ENCODE measurements at regions not wholly inside any gene's neighbourhood (a gene's known extent, or its start where the extent isn't known, plus 50 kb on each side); places are given as distances from the start of the nearest gene placed in this dataset.

GRCh38 chr4:58711039-58711438 is 1600.9 kb upstream of the IGFBP7 start:
- DNase-seq (ENCODE audit: low read depth in 2 of 2): no peak

GRCh38 chr4:58688568-58688967 is 1578.4 kb upstream of the IGFBP7 start:
- no peak for DNase-seq (ENCODE audit: low read depth in 2 of 2)

GRCh38 chr4:58679886-58680285 is 1569.7 kb upstream of the IGFBP7 start:
- DNase-seq (ENCODE audit: low read depth in 2 of 2): no peak

GRCh38 chr4:58679051-58679450 is 1568.9 kb upstream of the IGFBP7 start:
- DNase-seq (ENCODE audit: low read depth in 2 of 2): no peak

- no peak for DNase-seq (ENCODE audit: low read depth in 2 of 2)
These were observed 1559.6 kb upstream of the IGFBP7 start for GRCh38 chr4:58669783-58670182.

- DNase-seq (ENCODE audit: low read depth in 2 of 2): no peak
These were observed 1555.5 kb upstream of the IGFBP7 start for GRCh38 chr4:58665649-58666048.

- no peak for DNase-seq (ENCODE audit: low read depth in 2 of 2)
These were observed 1548.5 kb upstream of the IGFBP7 start for GRCh38 chr4:58658701-58659100.

GRCh38 chr4:58653251-58653650 is 1543.1 kb upstream of the IGFBP7 start:
- no peak for DNase-seq (ENCODE audit: low read depth in 2 of 2)

- DNase-seq (ENCODE audit: low read depth in 2 of 2): no peak
These were observed 1539.0 kb upstream of the IGFBP7 start for GRCh38 chr4:58649226-58649625.

GRCh38 chr4:58646126-58646525 is 1535.9 kb upstream of the IGFBP7 start:
- no peak for DNase-seq (ENCODE audit: low read depth in 2 of 2)

GRCh38 chr4:58644549-58644948 is 1534.4 kb upstream of the IGFBP7 start:
- no peak for DNase-seq (ENCODE audit: low read depth in 2 of 2)

- no peak for DNase-seq (ENCODE audit: low read depth in 2 of 2)
These were observed 1526.2 kb upstream of the IGFBP7 start for GRCh38 chr4:58636381-58636780.

- DNase-seq (ENCODE audit: low read depth in 2 of 2): no peak
These were observed 1507.0 kb upstream of the IGFBP7 start for GRCh38 chr4:58617226-58617625.

- no peak for DNase-seq (ENCODE audit: low read depth in 2 of 2)
These were observed 1500.8 kb upstream of the IGFBP7 start for GRCh38 chr4:58611012-58611411.

- no peak for DNase-seq (ENCODE audit: low read depth in 2 of 2)
These were observed 1496.1 kb upstream of the IGFBP7 start for GRCh38 chr4:58606303-58606702.

GRCh38 chr4:58603951-58604350 is 1493.8 kb upstream of the IGFBP7 start:
- DNase-seq (ENCODE audit: low read depth in 2 of 2): no peak

GRCh38 chr4:58602731-58603359 is 1492.7 kb upstream of the IGFBP7 start:
- no peak for DNase-seq (ENCODE audit: low read depth in 2 of 2)

GRCh38 chr4:58602022-58602421 is 1491.8 kb upstream of the IGFBP7 start:
- DNase-seq (ENCODE audit: low read depth in 2 of 2): no peak

GRCh38 chr4:58600290-58600689 is 1490.1 kb upstream of the IGFBP7 start:
- no peak for DNase-seq (ENCODE audit: low read depth in 2 of 2)

GRCh38 chr4:58590722-58591121 is 1480.5 kb upstream of the IGFBP7 start:
- no peak for DNase-seq (ENCODE audit: low read depth in 2 of 2)

GRCh38 chr4:58587856-58588255 is 1477.7 kb upstream of the IGFBP7 start:
- DNase-seq (ENCODE audit: low read depth in 2 of 2): no peak

GRCh38 chr4:58566260-58566659 is 1456.1 kb upstream of the IGFBP7 start:
- no peak for DNase-seq (ENCODE audit: low read depth in 2 of 2)

GRCh38 chr4:58564695-58565475 is 1454.7 kb upstream of the IGFBP7 start:
- DNase-seq (ENCODE audit: low read depth in 2 of 2): no peak

- DNase-seq (ENCODE audit: low read depth in 2 of 2): no peak
These were observed 1451.0 kb upstream of the IGFBP7 start for GRCh38 chr4:58561170-58561569.

Measured in stimulated activated CD4-positive, alpha-beta T cell treated with anti-CD3 and anti-CD28 coated beads, Interleukin-4, amount 100 ng/mL, for 48 hours (primary cell).